CD4-positive, alpha-beta T cell (primary cell): ENCODE measurements at regions not wholly inside any gene's neighbourhood (a gene's known extent, or its start where the extent isn't known, plus 50 kb on each side); places are given as distances from the start of the nearest gene placed in this dataset.

ENCODE experiments used
- ATAC-seq: fragments of 200-7000 bp; cut with Tn5 transposase; one replicate; pipeline ENCODE4 v1.10.0; 2022; ENCODE audit warnings: mild to moderate bottlenecking; ENCODE audit not compliant: poor library complexity
- CTCF ChIA-PET: fragments of 350-600 bp; sonication (Branson Sonifier 250); formaldehyde crosslinking; loops from one replicate; lab custom pipeline; 2021; ENCODE audit warnings: antibody characterized with exemption, inconsistent platforms; lab: Charles Lee
- POLR2A ChIA-PET: fragments of 350-600 bp; sonication (Branson Sonifier 250); formaldehyde crosslinking; loops from one replicate; lab custom pipeline; 2021; ENCODE audit warnings: antibody characterized with exemption, inconsistent platforms; lab: Charles Lee
- DNase-seq, 14 experiments: peaks; one replicate each; pipeline ENCODE4 v3.0.0-alpha.2; 2013 to 2020; ENCODE audit warnings: mixed read lengths in 2 of 14
- H3K27ac ChIP-seq, 2 donors: one replicate each; pipeline versions ENCODE4 v1.5.1 to v1.7.0; 2013; ENCODE audit warnings: low read length in 2 of 2, low read depth in 1 of 2, mild to moderate bottlenecking in 1 of 2
- H3K27me3 ChIP-seq, 2 experiments: 1 replicate in 1 of 2; 2 replicates in 1 of 2; pipeline versions ENCODE4 v1.6.1 to v1.7.0; 2013; ENCODE audit warnings: low read length in 2 of 2, control low read depth in 1 of 2, mild to moderate bottlenecking in 1 of 2, moderate library complexity in 1 of 2; ENCODE audit not compliant: insufficient read depth in 2 of 2, control insufficient read depth in 1 of 2
- H3K36me3 ChIP-seq: one replicate; pipeline ENCODE4 v1.6.1; 2013; ENCODE audit warnings: low read length, control low read depth; ENCODE audit not compliant: insufficient read depth
- H3K4me1 ChIP-seq: one replicate; pipeline ENCODE4 v1.6.1; 2013; ENCODE audit warnings: low read length, control low read depth; ENCODE audit not compliant: insufficient read depth
- H3K4me3 ChIP-seq: one replicate; pipeline ENCODE4 v1.5.1; 2013; ENCODE audit warnings: mild to moderate bottlenecking, low read length, moderate library complexity
- H3K9me3 ChIP-seq, 2 experiments: 1 replicate in 1 of 2; 2 replicates in 1 of 2; pipeline versions ENCODE4 v1.6.1 to v1.7.0; 2013; ENCODE audit warnings: low read length in 2 of 2, mild to moderate bottlenecking in 2 of 2, control low read depth in 1 of 2, moderate library complexity in 1 of 2; ENCODE audit not compliant: control insufficient read depth in 1 of 2, insufficient read depth in 1 of 2
- H3K27ac Mint-ChIP-seq: one replicate; pipeline ENCODE4 v1.8.0; 2020; ENCODE audit warnings: mixed read lengths
- H3K27me3 Mint-ChIP-seq: one replicate; pipeline ENCODE4 v1.8.0; 2021; ENCODE audit warnings: mixed read lengths
- H3K36me3 Mint-ChIP-seq: one replicate; pipeline ENCODE4 v1.8.0; 2021; ENCODE audit warnings: low read depth, mixed read lengths
- H3K4me1 Mint-ChIP-seq: one replicate; pipeline ENCODE4 v1.8.0; 2021; ENCODE audit warnings: low read depth, mixed read lengths
- H3K4me3 Mint-ChIP-seq: one replicate; pipeline ENCODE4 v1.8.0; 2020; ENCODE audit warnings: mild to moderate bottlenecking, mixed read lengths
- H3K9me3 Mint-ChIP-seq: one replicate; pipeline ENCODE4 v1.8.0; 2020; ENCODE audit warnings: mixed read lengths
- CTCF ChIP-seq: fragments of 200-600 bp; IDR thresholded peaks from one replicate; pipeline ENCODE4 v1.8.0; 2022; ENCODE audit warnings: antibody characterized with exemption, mild to moderate bottlenecking
- intact Hi-C, 2 experiments: fragments of 100-400 bp; cut with DNase I in 1 of 2; cut with micrococcal nuclease in 1 of 2; formaldehyde crosslinking; loops; one replicate each; pipeline versions ENCODE4 v1.15.1 to v1.9.0; 2023 to 2025; cut with DNase I, micrococcal nuclease

DNA sequence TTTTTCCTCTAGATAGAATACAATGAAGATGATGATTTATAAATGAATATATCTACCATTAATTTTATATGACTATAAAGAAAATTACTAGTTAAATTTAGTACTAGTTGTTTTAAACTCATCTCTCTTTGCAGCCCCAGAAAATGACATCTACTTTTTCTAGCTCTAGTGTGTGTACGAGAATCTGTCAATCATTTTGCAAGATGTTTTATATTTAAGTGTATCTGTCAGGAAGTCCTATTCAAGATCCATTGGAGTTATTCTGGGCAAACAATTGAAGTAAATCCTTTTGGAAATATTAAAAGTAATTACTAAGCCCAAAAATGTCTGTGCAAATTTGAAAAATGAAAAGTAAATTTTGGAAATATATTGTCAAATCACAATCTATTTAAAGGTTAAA, 144.3 kb upstream of the PCDH9 start:
- CTCF ChIA-PET = no interaction called here
- TF ChIP-seq CTCF = no peak
- intact Hi-C loops = no loop called here
- Histone ChIP-seq H3K4me3 (no peak overlapping the region), H3K4me1 (no peaks in the 10 kb centered on the region), H3K9me3 (peaks cover 0 to 4% of the 10 kb centered on the region in 2 experiments), H3K27ac (no peak overlapping the region), H3K36me3 (no peaks in the 10 kb centered on the region), H3K27me3 (no peaks in the 10 kb centered on the region)
- ATAC-seq (no peak), DNase-seq (no peak)
- Mint-ChIP-seq H3K36me3 (no peaks in the 10 kb centered on the region), H3K4me1 (no peaks in the 10 kb centered on the region), H3K9me3 (peaks cover 3% of the 10 kb centered on the region), H3K4me3 (no peak overlapping the region), H3K27me3 (no peaks in the 10 kb centered on the region), H3K27ac (no peak overlapping the region)
- POLR2A ChIA-PET = no interaction called here

- H3K4me1 Mint-ChIP-seq = no peaks in the 10 kb centered on the region
- no peaks in the 10 kb centered on the region for H3K4me1 ChIP-seq
- peaks cover 0 to 4% of the 10 kb centered on the region in 2 experiments for H3K9me3 ChIP-seq
- TF ChIP-seq CTCF = no peak
- ATAC-seq (no peak), DNase-seq (no peak)
- no peaks in the 10 kb centered on the region for H3K36me3 Mint-ChIP-seq
- no peaks in the 10 kb centered on the region for H3K36me3 ChIP-seq
- intact Hi-C loops = no loop called here
- no peak overlapping the region for H3K4me3 ChIP-seq
- H3K9me3 Mint-ChIP-seq = peaks cover 3% of the 10 kb centered on the region
- H3K27me3 ChIP-seq = no peaks in the 10 kb centered on the region
- H3K4me3 Mint-ChIP-seq = no peak overlapping the region
- no peak overlapping the region for H3K27ac Mint-ChIP-seq
- POLR2A ChIA-PET = no interaction called here
- H3K27me3 Mint-ChIP-seq = no peaks in the 10 kb centered on the region
- CTCF ChIA-PET = no interaction called here
- H3K27ac ChIP-seq = no peak overlapping the region
Measured at GRCh38 chr13:67372868-67373464, 142.8 kb upstream of the PCDH9 start.

GRCh38 chr13:67369895-67370660, 139.9 kb upstream of the PCDH9 start:
- no peaks in the 10 kb centered on the region for H3K4me1 Mint-ChIP-seq
- no peak overlapping the region for H3K4me3 ChIP-seq
- no peak overlapping the region for H3K27ac ChIP-seq
- ChIA-PET POLR2A (no interaction called here), CTCF (no interaction called here)
- no peaks in the 10 kb centered on the region for H3K27me3 ChIP-seq
- no peak for TF ChIP-seq CTCF
- H3K4me1 ChIP-seq = no peaks in the 10 kb centered on the region
- intact Hi-C loops = no loop called here
- no peaks in the 10 kb centered on the region for H3K36me3 ChIP-seq
- ATAC-seq (no peak), DNase-seq (no peak)
- H3K27ac Mint-ChIP-seq = no peak overlapping the region
- H3K36me3 Mint-ChIP-seq = no peaks in the 10 kb centered on the region
- peaks cover 3% of the 10 kb centered on the region for H3K9me3 Mint-ChIP-seq
- peaks cover 0 to 4% of the 10 kb centered on the region in 2 experiments for H3K9me3 ChIP-seq
- no peak overlapping the region for H3K4me3 Mint-ChIP-seq
- H3K27me3 Mint-ChIP-seq = no peaks in the 10 kb centered on the region
